A549 (cell line): ENCODE measurements at regions not wholly inside any gene's neighbourhood (a gene's known extent, or its start where the extent isn't known, plus 50 kb on each side); places are given as distances from the start of the nearest gene placed in this dataset.

Experiments used
- BHLHE40 ChIP-seq: IDR thresholded peaks from 2 replicates; pipeline ENCODE4 v1.6.1; 2012; ENCODE audit warnings: low read depth, low read length, inconsistent platforms
- HOXA7 ChIP-seq: fragments of 250-450 bp; sonication (Bioruptor Pico); IDR thresholded peaks from 2 replicates; pipeline ENCODE4 v1.5.0; 2020; ENCODE audit warnings: mild to moderate bottlenecking, moderate library complexity
- KDM1A ChIP-seq: fragments of 200-600 bp; sonication (generic); IDR thresholded peaks from 2 replicates; pipeline ENCODE4 v1.6.1; 2016; ENCODE audit warnings: low read depth, mild to moderate bottlenecking
- MAZ ChIP-seq: fragments of 150-350 bp; IDR thresholded peaks from 2 replicates; pipeline ENCODE4 v1.6.1; 2014; ENCODE audit warnings: antibody characterized with exemption, low read depth, low read length, borderline replicate concordance
- PHF8 ChIP-seq: fragments of 200-600 bp; sonication (generic); IDR thresholded peaks from 2 replicates; pipeline ENCODE4 v1.6.1; 2016; ENCODE audit warnings: low read depth, mild to moderate bottlenecking, antibody characterized with exemption, moderate library complexity, borderline replicate concordance
- POLR2A ChIP-seq: IDR thresholded peaks from 2 replicates; pipeline ENCODE4 v1.6.1; 2012; ENCODE audit warnings: mild to moderate bottlenecking, low read length
- POLR2AphosphoS2 ChIP-seq: conservative IDR thresholded peaks from 2 replicates; pipeline ENCODE4 v1.6.1; 2012; ENCODE audit warnings: low read length, improper control_type of control experiment, inconsistent platforms
- RAD21 ChIP-seq, 2 experiments: fragments of >200 bp in 1 of 2; sonication (Bioruptor Twin) in 1 of 2; formaldehyde crosslinking in 1 of 2; IDR thresholded peaks in 1 of 2; conservative IDR thresholded peaks in 1 of 2; 2 replicates in 1 of 2; 3 replicates in 1 of 2; pipeline ENCODE4 v1.6.1; 2012 to 2018; ENCODE audit warnings: inconsistent platforms in 1 of 2
- RFX5 ChIP-seq: fragments of 450-650 bp; IDR thresholded peaks from 2 replicates; pipeline ENCODE4 v1.7.1; 2014; ENCODE audit warnings: antibody characterized with exemption, mild to moderate bottlenecking, moderate library complexity
- TF ChIP-seq, protein P1 (sequence below): IDR thresholded peaks from 2 replicates; pipeline ENCODE4 v1.6.1; 2012
- TF ChIP-seq, protein P2 (sequence below): fragments of >200 bp; sonication (Bioruptor Twin); formaldehyde crosslinking; IDR thresholded peaks from 3 replicates; pipeline ENCODE4 v1.5.1; 2016
- TF ChIP-seq, protein P3 (sequence below): fragments of 450-650 bp; IDR thresholded peaks from 2 replicates; pipeline ENCODE4 v1.6.1; 2014; ENCODE audit warnings: antibody characterized with exemption

DNA sequence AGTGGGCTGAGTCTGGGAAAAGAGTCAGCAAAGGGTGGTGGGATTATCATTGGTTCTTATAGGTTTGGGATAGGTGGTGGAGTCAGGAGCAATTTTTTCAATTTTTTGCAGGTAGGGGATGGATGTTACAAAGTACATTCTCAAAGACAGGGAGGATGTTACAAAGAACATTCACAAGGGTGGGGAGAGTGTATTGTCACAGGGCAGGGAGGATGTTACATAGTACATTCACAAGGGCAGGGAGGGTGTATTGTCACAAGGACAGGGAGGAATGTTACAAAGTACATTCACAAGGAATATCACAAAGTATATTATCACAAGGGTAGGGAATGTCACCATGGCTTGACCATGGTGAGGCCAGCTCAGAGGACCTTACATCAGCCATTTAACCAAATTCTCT lies 58.6 kb upstream of the WDR75 start:
- TF ChIP-seq, protein P1, sequence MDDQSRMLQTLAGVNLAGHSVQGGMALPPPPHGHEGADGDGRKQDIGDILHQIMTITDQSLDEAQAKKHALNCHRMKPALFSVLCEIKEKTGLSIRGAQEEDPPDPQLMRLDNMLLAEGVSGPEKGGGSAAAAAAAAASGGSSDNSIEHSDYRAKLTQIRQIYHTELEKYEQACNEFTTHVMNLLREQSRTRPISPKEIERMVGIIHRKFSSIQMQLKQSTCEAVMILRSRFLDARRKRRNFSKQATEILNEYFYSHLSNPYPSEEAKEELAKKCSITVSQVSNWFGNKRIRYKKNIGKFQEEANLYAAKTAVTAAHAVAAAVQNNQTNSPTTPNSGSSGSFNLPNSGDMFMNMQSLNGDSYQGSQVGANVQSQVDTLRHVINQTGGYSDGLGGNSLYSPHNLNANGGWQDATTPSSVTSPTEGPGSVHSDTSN, result no peak
- TF ChIP-seq POLR2A (no peak), PHF8 (no peak), RFX5 (no peak), KDM1A (no peak), RAD21 (conservative IDR thresholded peaks at IDR 0.05 in 1 of 2, IDR thresholded peaks at IDR 0.05 in 1 of 2) (no peak), HOXA7 (no peak), BHLHE40 (no peak), MAZ (no peak), POLR2AphosphoS2 (no peak)
- TF ChIP-seq, protein P2, sequence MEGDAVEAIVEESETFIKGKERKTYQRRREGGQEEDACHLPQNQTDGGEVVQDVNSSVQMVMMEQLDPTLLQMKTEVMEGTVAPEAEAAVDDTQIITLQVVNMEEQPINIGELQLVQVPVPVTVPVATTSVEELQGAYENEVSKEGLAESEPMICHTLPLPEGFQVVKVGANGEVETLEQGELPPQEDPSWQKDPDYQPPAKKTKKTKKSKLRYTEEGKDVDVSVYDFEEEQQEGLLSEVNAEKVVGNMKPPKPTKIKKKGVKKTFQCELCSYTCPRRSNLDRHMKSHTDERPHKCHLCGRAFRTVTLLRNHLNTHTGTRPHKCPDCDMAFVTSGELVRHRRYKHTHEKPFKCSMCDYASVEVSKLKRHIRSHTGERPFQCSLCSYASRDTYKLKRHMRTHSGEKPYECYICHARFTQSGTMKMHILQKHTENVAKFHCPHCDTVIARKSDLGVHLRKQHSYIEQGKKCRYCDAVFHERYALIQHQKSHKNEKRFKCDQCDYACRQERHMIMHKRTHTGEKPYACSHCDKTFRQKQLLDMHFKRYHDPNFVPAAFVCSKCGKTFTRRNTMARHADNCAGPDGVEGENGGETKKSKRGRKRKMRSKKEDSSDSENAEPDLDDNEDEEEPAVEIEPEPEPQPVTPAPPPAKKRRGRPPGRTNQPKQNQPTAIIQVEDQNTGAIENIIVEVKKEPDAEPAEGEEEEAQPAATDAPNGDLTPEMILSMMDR, result no peak
- TF ChIP-seq, protein P3, sequence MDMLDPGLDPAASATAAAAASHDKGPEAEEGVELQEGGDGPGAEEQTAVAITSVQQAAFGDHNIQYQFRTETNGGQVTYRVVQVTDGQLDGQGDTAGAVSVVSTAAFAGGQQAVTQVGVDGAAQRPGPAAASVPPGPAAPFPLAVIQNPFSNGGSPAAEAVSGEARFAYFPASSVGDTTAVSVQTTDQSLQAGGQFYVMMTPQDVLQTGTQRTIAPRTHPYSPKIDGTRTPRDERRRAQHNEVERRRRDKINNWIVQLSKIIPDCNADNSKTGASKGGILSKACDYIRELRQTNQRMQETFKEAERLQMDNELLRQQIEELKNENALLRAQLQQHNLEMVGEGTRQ, result no peak
